ENCODE measurements at regions not wholly inside any gene's neighbourhood (a gene's known extent, or its start where the extent isn't known, plus 50 kb on each side); places are given as distances from the start of the nearest gene placed in this dataset.
"Not testable (repeated sequence)": the region's sequence is repeated elsewhere in the genome, so short reads cannot be mapped to it uniquely, and the experiment has no call there.

DNA sequence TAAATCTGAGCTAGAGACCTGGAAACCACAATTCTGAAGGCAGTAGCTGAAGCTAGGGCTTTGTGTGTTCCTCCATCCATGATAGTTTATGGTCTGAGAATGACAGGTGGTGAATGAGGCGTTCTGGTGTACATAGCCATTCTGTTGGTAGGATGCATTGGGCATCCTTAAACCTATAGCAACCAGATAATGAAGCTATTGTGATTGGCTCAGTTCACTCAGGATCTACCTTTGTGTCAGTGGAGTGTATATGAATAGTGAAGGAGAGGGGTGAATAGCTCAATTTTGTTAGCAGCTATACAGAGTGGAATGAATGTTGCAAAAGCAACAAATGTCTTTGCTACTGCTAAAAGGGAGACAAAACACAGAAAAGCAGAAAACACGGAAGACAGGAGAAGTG lies 80.0 kb upstream of the PCDH20 start:
- Mint-ChIP-seq H3K4me3 (ENCODE audit: unreplicated experiment) (no peak overlapping the region), H3K36me3 (ENCODE audit: unreplicated experiment) (no peaks in the 10 kb centered on the region), H3K27ac (ENCODE audit: unreplicated experiment) (no peak overlapping the region), H3K4me1 (ENCODE audit: unreplicated experiment) (no peaks in the 10 kb centered on the region), H3K9me3 (ENCODE audit: unreplicated experiment) (no peaks in the 10 kb centered on the region), H3K27me3 (ENCODE audit: unreplicated experiment) (no peaks in the 10 kb centered on the region)
- TF ChIP-seq, protein P1, sequence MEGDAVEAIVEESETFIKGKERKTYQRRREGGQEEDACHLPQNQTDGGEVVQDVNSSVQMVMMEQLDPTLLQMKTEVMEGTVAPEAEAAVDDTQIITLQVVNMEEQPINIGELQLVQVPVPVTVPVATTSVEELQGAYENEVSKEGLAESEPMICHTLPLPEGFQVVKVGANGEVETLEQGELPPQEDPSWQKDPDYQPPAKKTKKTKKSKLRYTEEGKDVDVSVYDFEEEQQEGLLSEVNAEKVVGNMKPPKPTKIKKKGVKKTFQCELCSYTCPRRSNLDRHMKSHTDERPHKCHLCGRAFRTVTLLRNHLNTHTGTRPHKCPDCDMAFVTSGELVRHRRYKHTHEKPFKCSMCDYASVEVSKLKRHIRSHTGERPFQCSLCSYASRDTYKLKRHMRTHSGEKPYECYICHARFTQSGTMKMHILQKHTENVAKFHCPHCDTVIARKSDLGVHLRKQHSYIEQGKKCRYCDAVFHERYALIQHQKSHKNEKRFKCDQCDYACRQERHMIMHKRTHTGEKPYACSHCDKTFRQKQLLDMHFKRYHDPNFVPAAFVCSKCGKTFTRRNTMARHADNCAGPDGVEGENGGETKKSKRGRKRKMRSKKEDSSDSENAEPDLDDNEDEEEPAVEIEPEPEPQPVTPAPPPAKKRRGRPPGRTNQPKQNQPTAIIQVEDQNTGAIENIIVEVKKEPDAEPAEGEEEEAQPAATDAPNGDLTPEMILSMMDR (IDR thresholded peaks at IDR 0.05) = no peak
- no peak for DNase-seq (ENCODE audit: extremely low spot score, unreplicated experiment)

DNA sequence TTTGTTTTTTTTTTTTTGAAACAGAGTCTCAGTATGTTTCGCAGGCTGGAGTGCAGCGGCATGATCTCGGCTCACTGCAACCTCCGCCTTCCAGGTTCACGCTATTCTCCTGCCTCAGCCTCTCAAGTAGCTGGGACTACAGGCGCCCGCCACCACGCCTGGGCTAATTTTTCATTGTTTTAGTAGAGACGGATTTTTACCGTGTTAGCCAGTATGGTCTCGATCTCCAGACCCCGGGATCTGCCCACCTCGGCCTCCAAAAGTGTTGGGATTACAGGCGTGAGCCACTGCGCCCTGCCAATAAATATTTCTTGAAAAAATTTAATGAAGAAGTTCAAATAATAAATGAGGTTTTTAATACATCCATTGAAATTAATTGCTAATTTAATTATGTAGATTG lies 77.9 kb upstream of the PCDH20 start:
- not testable (repeated sequence) for H3K4me3 Mint-ChIP-seq (ENCODE audit: unreplicated experiment); H3K4me1 Mint-ChIP-seq (ENCODE audit: unreplicated experiment); DNase-seq (ENCODE audit: extremely low spot score, unreplicated experiment); H3K27me3 Mint-ChIP-seq (ENCODE audit: unreplicated experiment); H3K36me3 Mint-ChIP-seq (ENCODE audit: unreplicated experiment); H3K9me3 Mint-ChIP-seq (ENCODE audit: unreplicated experiment); H3K27ac Mint-ChIP-seq (ENCODE audit: unreplicated experiment)

DNA sequence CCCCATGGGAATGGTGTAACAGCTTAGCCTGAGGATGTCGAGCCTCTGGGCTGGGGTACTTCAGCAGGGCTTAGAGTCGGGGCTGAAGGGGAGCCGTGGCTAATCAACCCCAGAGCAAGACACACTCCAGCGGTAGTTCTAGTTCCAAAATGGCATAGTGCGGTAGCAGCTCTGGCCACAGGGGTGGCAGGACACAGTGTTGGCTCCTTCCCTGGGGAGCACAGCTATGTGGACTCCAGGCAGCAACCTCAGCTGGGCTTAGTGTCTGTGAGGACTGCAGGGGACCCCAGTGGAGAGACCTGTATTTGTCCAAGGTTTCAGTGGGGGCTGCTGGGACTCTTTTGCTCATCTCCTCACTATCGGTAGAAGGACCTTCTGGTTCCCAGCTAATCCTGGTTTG lies 70.8 kb upstream of the PCDH20 start:
- no peak for DNase-seq (ENCODE audit: extremely low spot score, unreplicated experiment)
- no peaks in the 10 kb centered on the region for H3K36me3 Mint-ChIP-seq (ENCODE audit: unreplicated experiment)
- H3K9me3 Mint-ChIP-seq (ENCODE audit: unreplicated experiment) = no peaks in the 10 kb centered on the region
- TF ChIP-seq, protein P1 (IDR thresholded peaks at IDR 0.05) = no peak
- no peak overlapping the region for H3K27ac Mint-ChIP-seq (ENCODE audit: unreplicated experiment)
- H3K4me1 Mint-ChIP-seq (ENCODE audit: unreplicated experiment) = no peaks in the 10 kb centered on the region
- no peaks in the 10 kb centered on the region for H3K27me3 Mint-ChIP-seq (ENCODE audit: unreplicated experiment)
- no peak overlapping the region for H3K4me3 Mint-ChIP-seq (ENCODE audit: unreplicated experiment)

DNA sequence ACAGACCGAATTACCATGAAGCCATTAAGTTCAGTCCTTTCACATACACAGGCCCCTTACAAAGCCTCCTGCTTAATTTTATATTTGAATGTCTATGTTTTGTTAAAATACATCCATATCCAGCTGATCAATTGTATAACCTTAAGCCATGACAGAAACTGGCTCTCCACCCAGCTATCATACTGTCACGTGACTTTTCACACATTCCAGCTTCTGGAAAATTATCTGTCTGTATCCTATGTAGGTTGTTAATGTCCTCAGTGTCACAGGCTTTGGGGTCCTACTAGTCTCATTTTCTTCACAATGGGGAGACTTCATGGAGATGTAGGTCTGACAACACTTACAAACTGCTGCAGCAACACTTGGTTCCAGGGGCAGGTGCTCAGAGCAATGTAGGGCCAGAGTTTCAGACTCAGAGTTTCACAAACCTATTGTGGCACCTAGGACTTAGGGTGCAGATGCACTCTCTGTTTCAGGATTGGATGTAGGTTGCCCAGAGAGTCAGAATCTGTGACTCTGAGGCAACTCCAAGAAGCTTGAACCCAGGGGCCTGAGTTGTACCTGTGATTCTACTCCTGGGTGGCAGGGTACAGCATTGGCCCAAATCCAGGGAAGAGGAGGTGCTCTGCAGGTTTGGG lies 69.6 kb upstream of the PCDH20 start:
- no peaks in the 10 kb centered on the region for H3K36me3 Mint-ChIP-seq (ENCODE audit: unreplicated experiment)
- no peaks in the 10 kb centered on the region for H3K4me1 Mint-ChIP-seq (ENCODE audit: unreplicated experiment)
- H3K27ac Mint-ChIP-seq (ENCODE audit: unreplicated experiment) = no peak overlapping the region
- no peaks in the 10 kb centered on the region for H3K9me3 Mint-ChIP-seq (ENCODE audit: unreplicated experiment)
- H3K4me3 Mint-ChIP-seq (ENCODE audit: unreplicated experiment) = no peak overlapping the region
- DNase-seq (ENCODE audit: extremely low spot score, unreplicated experiment) = no peak
- TF ChIP-seq, protein P1 (IDR thresholded peaks at IDR 0.05) = no peak
- peaks cover 3% of the 10 kb centered on the region for H3K27me3 Mint-ChIP-seq (ENCODE audit: unreplicated experiment)

DNA sequence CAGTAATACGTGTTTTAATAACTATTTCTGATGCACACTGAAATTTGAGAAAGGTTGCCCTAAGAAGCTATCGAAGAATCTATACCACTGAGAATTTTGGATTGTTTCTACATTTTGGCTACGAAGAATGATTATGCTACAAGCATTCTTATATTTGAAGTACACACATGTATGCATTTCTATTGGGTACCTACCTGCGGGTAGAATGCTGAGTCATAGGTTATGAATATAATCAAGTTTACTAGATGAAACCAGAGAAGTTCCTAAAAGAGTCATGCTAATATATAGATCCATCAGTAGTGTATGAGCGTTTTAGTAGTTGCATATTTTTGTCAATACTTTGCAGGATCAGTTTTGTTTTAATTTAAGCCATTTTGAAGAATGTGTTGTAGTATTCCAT lies 62.0 kb upstream of the PCDH20 start:
- no peaks in the 10 kb centered on the region for H3K4me1 Mint-ChIP-seq (ENCODE audit: unreplicated experiment)
- DNase-seq (ENCODE audit: extremely low spot score, unreplicated experiment) = no peak
- H3K4me3 Mint-ChIP-seq (ENCODE audit: unreplicated experiment) = no peak overlapping the region
- H3K27me3 Mint-ChIP-seq (ENCODE audit: unreplicated experiment) = peaks cover 6% of the 10 kb centered on the region
- H3K36me3 Mint-ChIP-seq (ENCODE audit: unreplicated experiment) = no peaks in the 10 kb centered on the region
- TF ChIP-seq, protein P1 (IDR thresholded peaks at IDR 0.05) = no peak
- no peak overlapping the region for H3K27ac Mint-ChIP-seq (ENCODE audit: unreplicated experiment)
- H3K9me3 Mint-ChIP-seq (ENCODE audit: unreplicated experiment) = no peaks in the 10 kb centered on the region

DNA sequence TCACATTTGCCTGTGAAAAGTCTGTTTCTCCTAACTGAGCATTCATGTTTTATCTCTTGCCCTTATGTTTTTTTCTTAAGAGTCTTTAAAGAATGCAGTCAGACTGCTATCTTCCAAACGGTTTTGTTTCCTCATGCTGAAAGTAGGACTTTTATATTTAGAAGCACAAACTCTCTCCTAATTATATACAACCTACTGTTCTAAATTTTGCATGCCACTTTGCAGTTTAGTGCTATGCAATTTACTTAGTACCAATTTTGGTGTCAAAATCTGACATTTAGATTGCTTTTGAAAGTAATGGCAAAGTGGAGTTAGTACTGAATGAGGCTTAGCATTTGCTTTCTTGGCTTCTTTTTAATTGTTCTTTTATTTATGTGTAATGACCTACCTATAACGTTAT lies 55.1 kb upstream of the PCDH20 start:
- no peak for DNase-seq (ENCODE audit: extremely low spot score, unreplicated experiment)
- Mint-ChIP-seq H3K9me3 (ENCODE audit: unreplicated experiment) (no peaks in the 10 kb centered on the region), H3K4me3 (ENCODE audit: unreplicated experiment) (no peak overlapping the region), H3K4me1 (ENCODE audit: unreplicated experiment) (no peaks in the 10 kb centered on the region), H3K36me3 (ENCODE audit: unreplicated experiment) (no peaks in the 10 kb centered on the region), H3K27me3 (ENCODE audit: unreplicated experiment) (no peaks in the 10 kb centered on the region), H3K27ac (ENCODE audit: unreplicated experiment) (no peak overlapping the region)
- TF ChIP-seq, protein P1 (IDR thresholded peaks at IDR 0.05) = no peak
